NK-92 treated with Interleukin-12 subunit alpha and Interleukin-12 subunit beta, amount 100 ng/mL, for 24 hours (cell line): ENCODE measurements at regions not wholly inside any gene's neighbourhood (a gene's known extent, or its start where the extent isn't known, plus 50 kb on each side); places are given as distances from the start of the nearest gene placed in this dataset.
"Not testable (repeated sequence)": the region's sequence is repeated elsewhere in the genome, so short reads cannot be mapped to it uniquely, and the experiment has no call there.

Source experiments
- DNase-seq: peaks from one replicate; lab custom pipeline; 2025; lab: John Stamatoyannopoulos, UW

DNA sequence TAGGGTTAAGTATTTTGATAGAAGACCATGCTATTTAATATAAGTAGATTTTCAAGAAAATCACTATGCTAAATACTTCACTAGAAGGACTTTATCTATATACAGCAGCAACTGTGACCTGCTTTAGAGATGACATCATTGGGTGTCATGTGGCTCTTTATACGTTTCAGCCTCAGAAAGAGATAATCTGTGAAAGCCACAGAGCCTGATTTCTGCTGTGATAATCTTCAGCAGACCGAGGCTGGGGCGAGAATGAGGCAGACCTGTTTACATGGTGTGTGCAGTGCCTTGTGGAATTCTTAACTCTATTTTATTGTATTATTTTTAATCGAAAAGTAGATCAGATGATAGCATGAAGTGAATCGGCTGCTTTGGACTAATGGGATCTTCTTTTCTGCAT is 471.2 kb downstream of the MFSD1 start:
- DNase-seq: no peak

- no peak for DNase-seq
Observed at GRCh38 chr3:159273608-159274007, 471.8 kb downstream of the MFSD1 start.

GRCh38 chr3:159275741-159276140 is 473.9 kb downstream of the MFSD1 start:
- DNase-seq: no peak

DNA sequence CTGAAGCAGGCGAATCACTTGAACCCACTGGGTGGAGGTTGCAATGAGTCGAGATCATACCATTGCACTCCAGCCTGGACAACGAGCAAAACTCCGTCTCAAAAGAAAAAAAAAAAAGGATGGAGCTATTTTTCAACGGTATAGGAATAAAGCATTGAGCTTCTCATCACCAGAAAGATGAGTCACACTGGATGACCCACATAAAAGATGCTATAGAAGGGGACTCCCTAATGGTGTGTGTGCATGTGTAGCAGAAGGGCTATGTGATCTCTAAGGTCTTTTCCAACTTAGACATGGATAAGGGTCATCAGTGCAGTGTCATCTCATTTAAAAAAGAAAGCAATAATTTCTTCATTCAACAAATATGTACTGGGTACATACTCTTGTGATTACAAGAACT is 476.0 kb downstream of the MFSD1 start:
- DNase-seq: no peak

DNA sequence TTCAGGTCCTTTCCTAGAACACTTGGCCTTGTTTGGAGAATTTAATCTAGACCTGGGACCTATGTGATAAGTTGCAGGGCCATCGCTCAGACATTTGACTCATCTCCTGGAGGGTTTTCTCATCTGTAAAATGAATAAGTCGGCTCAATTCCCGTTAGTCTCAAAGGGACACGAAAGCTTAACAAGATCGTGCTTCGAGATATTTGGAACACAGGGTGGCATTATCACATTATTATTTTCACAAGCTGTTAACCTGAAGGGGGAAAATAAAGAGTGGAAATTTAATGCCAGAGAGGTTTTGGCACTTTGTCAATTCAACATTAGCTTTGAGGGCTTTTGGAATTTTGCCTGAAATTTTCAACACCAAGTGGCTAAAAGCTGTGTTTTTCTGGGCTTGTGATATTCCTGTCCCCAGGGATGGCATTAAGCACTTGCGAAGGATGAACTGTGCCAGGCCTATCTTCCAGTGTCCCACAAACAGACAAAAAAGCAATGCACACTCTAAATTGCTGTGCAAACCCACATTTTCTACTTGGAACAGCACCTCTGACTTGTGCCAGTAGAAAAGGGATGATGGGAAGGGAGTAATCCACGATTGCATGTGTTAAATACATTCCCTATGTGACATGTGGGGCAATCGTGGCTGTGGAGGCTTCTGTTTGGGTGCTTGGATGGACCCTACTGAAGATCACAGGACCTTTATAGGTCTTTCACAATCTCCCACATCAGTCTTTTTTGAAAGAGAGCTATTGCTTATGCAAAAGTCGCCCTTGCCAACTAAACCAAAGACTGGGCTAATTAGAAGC is 478.7 kb downstream of the MFSD1 start:
- no peak for DNase-seq

- no peak for DNase-seq
Observed at GRCh38 chr3:159293493-159293892, 491.6 kb downstream of the MFSD1 start.

DNA sequence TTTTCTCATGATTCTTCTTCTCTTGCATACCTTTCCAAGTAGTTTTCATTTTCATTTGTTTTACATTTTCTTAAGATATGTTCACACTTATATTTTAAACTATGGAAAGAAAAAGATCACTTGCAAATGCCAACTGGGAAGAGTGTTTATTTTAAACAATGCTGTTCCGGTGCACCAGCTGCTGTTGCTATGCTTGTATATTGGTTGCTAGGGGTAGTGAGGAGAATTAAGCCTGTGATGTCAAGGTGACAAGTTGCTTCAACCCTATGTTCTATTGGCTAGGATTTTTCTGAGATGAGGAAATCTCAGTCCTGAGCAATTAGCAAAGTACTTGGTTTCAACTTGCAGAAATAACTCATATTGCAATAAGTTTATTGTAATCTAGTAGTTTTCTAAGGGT is 500.1 kb downstream of the MFSD1 start:
- DNase-seq: no peak

DNA sequence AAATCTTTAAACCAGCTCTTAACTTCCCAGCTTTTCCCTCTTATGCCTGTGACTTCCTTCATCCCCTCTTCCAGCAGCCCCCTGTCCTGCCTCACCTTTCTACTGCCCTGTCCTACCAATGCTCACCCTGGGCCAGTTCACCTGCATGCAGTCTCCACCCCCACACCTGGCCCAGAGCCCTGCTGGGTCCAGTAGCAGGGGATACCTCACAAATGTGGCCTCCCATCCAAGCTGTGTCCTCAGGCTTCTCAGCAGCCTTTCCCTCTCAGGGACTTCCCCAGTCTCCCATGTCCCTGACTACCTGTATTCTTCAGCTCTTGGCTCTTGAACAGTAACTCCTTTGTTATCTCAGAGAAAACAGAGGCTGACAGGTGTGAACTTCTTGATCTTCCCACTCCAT is 503.2 kb downstream of the MFSD1 start:
- no peak for DNase-seq

- DNase-seq: not testable (repeated sequence)
Observed at GRCh38 chr3:159316706-159317105, 514.9 kb downstream of the MFSD1 start.

- DNase-seq: no peak
Observed at GRCh38 chr3:159319156-159319555, 517.3 kb downstream of the MFSD1 start.

GRCh38 chr3:159322322-159322939 is 520.6 kb downstream of the MFSD1 start:
- DNase-seq: peak; percentile 15

- no peak for DNase-seq
Observed at GRCh38 chr3:159323848-159324247, 522.0 kb downstream of the MFSD1 start.

DNA sequence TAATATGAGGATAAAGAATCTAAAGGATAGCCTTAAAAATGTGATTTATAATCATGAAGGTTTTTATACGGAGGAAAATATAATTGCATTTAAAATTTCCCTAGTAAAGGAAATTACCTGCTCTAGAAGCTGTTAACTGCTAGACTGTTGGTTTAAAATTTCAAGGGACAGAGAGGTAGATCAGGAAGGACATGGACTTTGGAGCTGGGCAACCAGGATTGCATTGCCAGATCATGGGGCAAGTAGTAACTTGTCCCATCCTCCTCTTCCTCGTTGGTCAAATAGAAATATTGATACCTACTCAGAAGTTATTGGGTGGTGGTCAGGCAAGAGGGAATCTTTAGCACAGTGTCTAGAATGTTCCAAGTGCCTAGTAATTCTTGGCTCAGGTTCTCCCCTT is 525.1 kb downstream of the MFSD1 start:
- DNase-seq: no peak

GRCh38 chr3:159332535-159333099 is 530.8 kb downstream of the MFSD1 start:
- no peak for DNase-seq

GRCh38 chr3:159339131-159339530 is 537.3 kb downstream of the MFSD1 start:
- DNase-seq: no peak

- no peak for DNase-seq
Observed at GRCh38 chr3:159340877-159341500, 539.1 kb downstream of the MFSD1 start.

DNA sequence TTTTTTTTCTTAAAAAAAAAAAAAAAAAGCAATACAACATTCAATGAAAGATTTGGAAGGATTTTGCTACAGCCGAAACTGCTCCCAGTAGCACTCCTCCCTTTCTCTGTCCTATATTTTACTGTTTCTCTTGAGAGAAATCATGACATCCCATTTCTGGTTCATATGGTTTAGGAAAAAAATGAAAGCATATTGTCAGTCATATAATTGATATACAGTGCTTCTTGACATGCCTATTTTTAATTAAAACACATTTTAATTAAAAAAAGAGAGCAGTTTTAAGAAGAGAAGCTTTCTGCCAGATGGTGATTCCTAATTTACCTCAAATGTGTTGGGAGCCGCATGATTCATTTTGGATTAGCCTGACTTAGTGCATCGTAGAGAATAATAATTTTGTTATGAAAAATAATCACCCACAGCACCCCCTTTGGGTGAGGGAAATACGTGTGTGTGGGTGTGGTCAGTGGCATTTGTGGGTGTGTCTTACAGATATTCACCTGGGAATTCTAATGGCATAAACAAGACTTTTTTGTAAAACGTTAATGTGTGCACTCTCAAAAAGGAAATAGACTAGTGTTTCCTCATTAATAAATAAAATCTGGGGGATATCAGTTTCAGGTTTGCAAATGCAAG is 544.5 kb downstream of the MFSD1 start:
- no peak for DNase-seq

- DNase-seq: no peak
Observed at GRCh38 chr3:159348431-159348830, 546.6 kb downstream of the MFSD1 start.

- DNase-seq: no peak
Observed at GRCh38 chr3:159356606-159357005, 554.8 kb downstream of the MFSD1 start.

GRCh38 chr3:159364511-159364910 is 562.7 kb downstream of the MFSD1 start:
- no peak for DNase-seq

DNA sequence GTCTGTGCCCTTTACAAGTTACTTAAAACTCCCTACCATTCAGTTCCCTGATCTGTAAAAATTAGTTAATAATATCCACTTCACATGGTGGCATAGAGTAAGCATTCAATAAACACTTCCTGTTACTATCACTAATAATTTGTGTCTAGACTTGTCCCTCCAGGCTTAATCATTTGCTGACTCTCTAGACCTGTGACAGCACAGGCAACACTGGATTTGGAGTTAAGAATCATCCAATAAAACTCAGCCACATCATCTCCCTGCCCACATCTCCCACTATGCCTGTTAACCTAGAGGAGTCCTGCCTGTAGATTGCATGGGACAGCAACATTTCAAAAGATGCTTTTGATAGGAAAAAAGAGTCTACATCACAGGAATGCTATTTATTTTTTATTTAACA is 564.6 kb downstream of the MFSD1 start:
- no peak for DNase-seq

DNA sequence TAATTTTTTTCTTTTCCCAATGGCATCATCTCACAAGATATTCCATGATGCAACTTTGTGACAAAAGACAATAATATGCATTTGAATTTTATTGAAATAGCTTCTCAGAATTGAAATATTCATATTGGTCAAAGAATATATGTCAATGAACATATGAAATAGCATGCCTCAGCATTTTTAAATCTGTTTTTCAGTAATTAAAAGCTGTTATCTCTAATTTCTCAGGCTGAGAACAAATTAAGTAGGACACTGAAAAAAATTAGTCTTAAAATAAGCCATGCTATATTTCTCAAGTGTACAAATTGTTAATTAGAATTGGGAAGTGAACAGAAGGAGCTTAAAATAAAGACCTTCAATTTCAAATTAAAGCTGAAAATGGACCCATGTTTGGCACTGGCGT is 570.1 kb downstream of the MFSD1 start:
- DNase-seq: no peak
